ENCODE measurements at regions not wholly inside any gene's neighbourhood (a gene's known extent, or its start where the extent isn't known, plus 50 kb on each side); places are given as distances from the start of the nearest gene placed in this dataset.
"Not testable (repeated sequence)": the region's sequence is repeated elsewhere in the genome, so short reads cannot be mapped to it uniquely, and the experiment has no call there.

GRCh38 chr17:21843951-21844590 lies 151.7 kb downstream of the KCNJ18 start (continued):
- TF ChIP-seq, protein P1, sequence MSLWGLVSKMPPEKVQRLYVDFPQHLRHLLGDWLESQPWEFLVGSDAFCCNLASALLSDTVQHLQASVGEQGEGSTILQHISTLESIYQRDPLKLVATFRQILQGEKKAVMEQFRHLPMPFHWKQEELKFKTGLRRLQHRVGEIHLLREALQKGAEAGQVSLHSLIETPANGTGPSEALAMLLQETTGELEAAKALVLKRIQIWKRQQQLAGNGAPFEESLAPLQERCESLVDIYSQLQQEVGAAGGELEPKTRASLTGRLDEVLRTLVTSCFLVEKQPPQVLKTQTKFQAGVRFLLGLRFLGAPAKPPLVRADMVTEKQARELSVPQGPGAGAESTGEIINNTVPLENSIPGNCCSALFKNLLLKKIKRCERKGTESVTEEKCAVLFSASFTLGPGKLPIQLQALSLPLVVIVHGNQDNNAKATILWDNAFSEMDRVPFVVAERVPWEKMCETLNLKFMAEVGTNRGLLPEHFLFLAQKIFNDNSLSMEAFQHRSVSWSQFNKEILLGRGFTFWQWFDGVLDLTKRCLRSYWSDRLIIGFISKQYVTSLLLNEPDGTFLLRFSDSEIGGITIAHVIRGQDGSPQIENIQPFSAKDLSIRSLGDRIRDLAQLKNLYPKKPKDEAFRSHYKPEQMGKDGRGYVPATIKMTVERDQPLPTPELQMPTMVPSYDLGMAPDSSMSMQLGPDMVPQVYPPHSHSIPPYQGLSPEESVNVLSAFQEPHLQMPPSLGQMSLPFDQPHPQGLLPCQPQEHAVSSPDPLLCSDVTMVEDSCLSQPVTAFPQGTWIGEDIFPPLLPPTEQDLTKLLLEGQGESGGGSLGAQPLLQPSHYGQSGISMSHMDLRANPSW (CRISPR knock-in tag; conservative IDR thresholded peaks at IDR 0.05; ENCODE audit: low read depth): no peak
- no peak for TF ChIP-seq ZNF263 (CRISPR knock-in tag; IDR thresholded peaks at IDR 0.05; ENCODE audit: low read depth)
- TF ChIP-seq RELA (CRISPR knock-in tag; IDR thresholded peaks at IDR 0.05; ENCODE audit: borderline replicate concordance): no peak
- TF ChIP-seq ZNF138 (CRISPR knock-in tag; conservative IDR thresholded peaks at IDR 0.05): no peak
- no peak for TF ChIP-seq OVOL2 (CRISPR knock-in tag; IDR thresholded peaks at IDR 0.05; ENCODE audit: borderline replicate concordance)
- TF ChIP-seq MLX (CRISPR knock-in tag; IDR thresholded peaks at IDR 0.05): no peak
- TF ChIP-seq, protein P2, sequence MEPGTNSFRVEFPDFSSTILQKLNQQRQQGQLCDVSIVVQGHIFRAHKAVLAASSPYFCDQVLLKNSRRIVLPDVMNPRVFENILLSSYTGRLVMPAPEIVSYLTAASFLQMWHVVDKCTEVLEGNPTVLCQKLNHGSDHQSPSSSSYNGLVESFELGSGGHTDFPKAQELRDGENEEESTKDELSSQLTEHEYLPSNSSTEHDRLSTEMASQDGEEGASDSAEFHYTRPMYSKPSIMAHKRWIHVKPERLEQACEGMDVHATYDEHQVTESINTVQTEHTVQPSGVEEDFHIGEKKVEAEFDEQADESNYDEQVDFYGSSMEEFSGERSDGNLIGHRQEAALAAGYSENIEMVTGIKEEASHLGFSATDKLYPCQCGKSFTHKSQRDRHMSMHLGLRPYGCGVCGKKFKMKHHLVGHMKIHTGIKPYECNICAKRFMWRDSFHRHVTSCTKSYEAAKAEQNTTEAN (CRISPR knock-in tag; IDR thresholded peaks at IDR 0.05): no peak
- TF ChIP-seq ATF6 (CRISPR knock-in tag; IDR thresholded peaks at IDR 0.05): no peak
- no peak for TF ChIP-seq SOX15 (CRISPR knock-in tag; IDR thresholded peaks at IDR 0.05)
- TF ChIP-seq, protein P3, sequence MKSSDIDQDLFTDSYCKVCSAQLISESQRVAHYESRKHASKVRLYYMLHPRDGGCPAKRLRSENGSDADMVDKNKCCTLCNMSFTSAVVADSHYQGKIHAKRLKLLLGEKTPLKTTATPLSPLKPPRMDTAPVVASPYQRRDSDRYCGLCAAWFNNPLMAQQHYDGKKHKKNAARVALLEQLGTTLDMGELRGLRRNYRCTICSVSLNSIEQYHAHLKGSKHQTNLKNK (CRISPR knock-in tag; IDR thresholded peaks at IDR 0.05): no peak
- TF ChIP-seq ZNF121 (CRISPR knock-in tag; IDR thresholded peaks at IDR 0.05): no peak
- no peak for TF ChIP-seq ZSCAN18 (CRISPR knock-in tag; IDR thresholded peaks at IDR 0.05)

- CTCF ChIA-PET; H3K4me3 Mint-ChIP-seq; DNase-seq (ENCODE audit: low spot score); H3K4me1 Mint-ChIP-seq; POLR2A ChIA-PET; ATAC-seq; H3K27ac Mint-ChIP-seq: not testable (repeated sequence)
- H3K36me3 Mint-ChIP-seq: peaks cover 24% of the 10 kb centered on the region
- peaks cover 25% of the 10 kb centered on the region for H3K9me3 Mint-ChIP-seq
- H3K27me3 Mint-ChIP-seq (ENCODE audit: low read depth): peaks cover 11% of the 10 kb centered on the region
Measured at GRCh38 chr17:21848510-21848909, 156.2 kb downstream of the KCNJ18 start.

GRCh38 chr17:21849030-21849429 lies 156.7 kb downstream of the KCNJ18 start:
- H3K4me1 Mint-ChIP-seq; ATAC-seq; H3K4me3 Mint-ChIP-seq; H3K27ac Mint-ChIP-seq; DNase-seq (ENCODE audit: low spot score); POLR2A ChIA-PET; CTCF ChIA-PET: not testable (repeated sequence)
- Mint-ChIP-seq H3K36me3 (peaks cover 24% of the 10 kb centered on the region), H3K9me3 (peaks cover 25% of the 10 kb centered on the region), H3K27me3 (ENCODE audit: low read depth) (peaks cover 11% of the 10 kb centered on the region)

DNA sequence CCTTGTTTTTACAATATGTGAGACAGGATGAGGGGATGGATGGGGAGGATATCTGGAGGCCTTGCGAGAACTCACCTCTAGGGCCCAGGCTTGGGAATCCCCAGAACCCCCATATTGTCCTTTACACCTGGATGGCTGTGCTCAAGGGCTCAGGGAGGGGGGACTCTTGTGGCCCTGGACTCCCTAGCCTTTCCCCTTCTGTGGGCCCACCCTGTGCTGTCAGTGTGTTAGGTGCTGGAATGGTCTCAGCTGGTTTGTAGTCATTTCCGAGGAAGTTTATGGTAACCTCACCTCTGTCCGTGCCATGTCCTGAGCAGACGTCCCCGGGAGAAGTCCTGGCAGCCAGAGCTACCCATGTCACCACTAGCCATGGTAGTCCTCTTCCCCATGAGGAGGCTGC lies 158.3 kb downstream of the KCNJ18 start:
- Mint-ChIP-seq H3K36me3 (peaks cover 11% of the 10 kb centered on the region), H3K9me3 (peaks cover 13% of the 10 kb centered on the region), H3K27me3 (ENCODE audit: low read depth) (peaks cover 11% of the 10 kb centered on the region)
- H3K4me1 Mint-ChIP-seq; CTCF ChIA-PET; H3K4me3 Mint-ChIP-seq; DNase-seq (ENCODE audit: low spot score); ATAC-seq; H3K27ac Mint-ChIP-seq; POLR2A ChIA-PET: not testable (repeated sequence)
